ENCODE measurements at regions not wholly inside any gene's neighbourhood (a gene's known extent, or its start where the extent isn't known, plus 50 kb on each side); places are given as distances from the start of the nearest gene placed in this dataset.

- TF ChIP-seq TAF1 (IDR thresholded peaks at IDR 0.05; ENCODE audit: low read depth) = no peak
- no peak for TF ChIP-seq CEBPB (IDR thresholded peaks at IDR 0.05)
Measured at GRCh38 chr1:234927971-234928640, 200.5 kb downstream of the TOMM20 start.
